Naive thymus-derived CD4-positive, alpha-beta T cell (primary cell): ENCODE measurements at regions not wholly inside any gene's neighbourhood (a gene's known extent, or its start where the extent isn't known, plus 50 kb on each side); places are given as distances from the start of the nearest gene placed in this dataset.

Experiments used
- ATAC-seq: fragments of 150-1000 bp; cut with Tn5 transposase; 2 replicates; pipeline ENCODE4 v1.10.0; 2021; ENCODE audit warnings: mild to moderate bottlenecking, moderate library complexity
- CTCF ChIA-PET: fragments of 350-600 bp; sonication (Branson Sonifier 250); formaldehyde crosslinking; loops from one replicate; lab custom pipeline; 2021; ENCODE audit warnings: antibody characterized with exemption; lab: Charles Lee
- POLR2A ChIA-PET: fragments of 350-600 bp; sonication (Branson Sonifier 250); formaldehyde crosslinking; loops from one replicate; lab custom pipeline; 2021; ENCODE audit warnings: antibody characterized with exemption, inconsistent platforms; lab: Charles Lee
- DNase-seq, 9 donors: peaks; one replicate each; pipeline versions ENCODE4 v3.0.0 to v3.0.0-alpha.2; 2020 to 2022; ENCODE audit warnings: mixed read lengths in 1 of 9
- H3K27ac ChIP-seq: one replicate; pipeline ENCODE4 v1.7.0; 2013; ENCODE audit warnings: mild to moderate bottlenecking, low read depth, low read length, moderate library complexity
- H3K27me3 ChIP-seq, 2 donors: one replicate each; pipeline ENCODE4 v1.7.0; 2013; ENCODE audit warnings: low read length in 2 of 2, mild to moderate bottlenecking in 2 of 2, moderate library complexity in 2 of 2; ENCODE audit not compliant: control insufficient read depth in 2 of 2, insufficient read depth in 2 of 2
- H3K36me3 ChIP-seq, 3 experiments: 1 replicate in 2 of 3; 2 replicates in 1 of 3; pipeline ENCODE4 v1.7.0; 2013; ENCODE audit warnings: low read length in 3 of 3, mild to moderate bottlenecking in 3 of 3, moderate library complexity in 1 of 3; ENCODE audit not compliant: insufficient read depth in 3 of 3, control insufficient read depth in 2 of 3
- H3K4me1 ChIP-seq, 2 donors: one replicate each; pipeline ENCODE4 v1.7.0; 2013; ENCODE audit warnings: low read length in 2 of 2, mild to moderate bottlenecking in 2 of 2, moderate library complexity in 1 of 2; ENCODE audit not compliant: control insufficient read depth in 2 of 2, insufficient read depth in 2 of 2
- H3K4me3 ChIP-seq: 2 replicates; pipeline ENCODE4 v1.7.0; 2013; ENCODE audit warnings: mild to moderate bottlenecking, low read length
- H3K9me3 ChIP-seq, 3 experiments: 1 replicate in 2 of 3; 2 replicates in 1 of 3; pipeline ENCODE4 v1.7.0; 2013; ENCODE audit warnings: low read length in 3 of 3; ENCODE audit not compliant: control insufficient read depth in 2 of 3
- H3K27ac Mint-ChIP-seq, 9 donors: one replicate each; pipeline ENCODE4 v1.8.0; 2020 to 2022; ENCODE audit warnings: mixed read lengths in 9 of 9, mild to moderate bottlenecking in 8 of 9, moderate library complexity in 5 of 9, inconsistent platforms in 2 of 9
- H3K27me3 Mint-ChIP-seq, 5 donors: one replicate each; pipeline ENCODE4 v1.8.0; 2021 to 2022; ENCODE audit warnings: mixed read lengths in 5 of 5, mild to moderate bottlenecking in 1 of 5
- H3K36me3 Mint-ChIP-seq, 5 donors: one replicate each; pipeline ENCODE4 v1.8.0; 2020 to 2022; ENCODE audit warnings: mixed read lengths in 5 of 5, mild to moderate bottlenecking in 3 of 5, inconsistent platforms in 1 of 5
- H3K4me1 Mint-ChIP-seq, 7 donors: one replicate each; pipeline ENCODE4 v1.8.0; 2020 to 2022; ENCODE audit warnings: mixed read lengths in 7 of 7, mild to moderate bottlenecking in 3 of 7, inconsistent platforms in 1 of 7
- H3K4me3 Mint-ChIP-seq, 10 donors: one replicate each; pipeline ENCODE4 v1.8.0; 2020 to 2022; ENCODE audit warnings: mild to moderate bottlenecking in 10 of 10, mixed read lengths in 10 of 10, moderate library complexity in 6 of 10, inconsistent platforms in 2 of 10
- H3K9me3 Mint-ChIP-seq, 11 donors: one replicate each; pipeline ENCODE4 v1.8.0; 2020 to 2022; ENCODE audit warnings: mixed read lengths in 11 of 11, mild to moderate bottlenecking in 4 of 11, inconsistent platforms in 1 of 11, moderate library complexity in 1 of 11
- intact Hi-C, 2 donors: fragments of 100-400 bp; cut with micrococcal nuclease; formaldehyde crosslinking; loops; one replicate each; pipeline ENCODE4 v1.15.1; 2023

DNA sequence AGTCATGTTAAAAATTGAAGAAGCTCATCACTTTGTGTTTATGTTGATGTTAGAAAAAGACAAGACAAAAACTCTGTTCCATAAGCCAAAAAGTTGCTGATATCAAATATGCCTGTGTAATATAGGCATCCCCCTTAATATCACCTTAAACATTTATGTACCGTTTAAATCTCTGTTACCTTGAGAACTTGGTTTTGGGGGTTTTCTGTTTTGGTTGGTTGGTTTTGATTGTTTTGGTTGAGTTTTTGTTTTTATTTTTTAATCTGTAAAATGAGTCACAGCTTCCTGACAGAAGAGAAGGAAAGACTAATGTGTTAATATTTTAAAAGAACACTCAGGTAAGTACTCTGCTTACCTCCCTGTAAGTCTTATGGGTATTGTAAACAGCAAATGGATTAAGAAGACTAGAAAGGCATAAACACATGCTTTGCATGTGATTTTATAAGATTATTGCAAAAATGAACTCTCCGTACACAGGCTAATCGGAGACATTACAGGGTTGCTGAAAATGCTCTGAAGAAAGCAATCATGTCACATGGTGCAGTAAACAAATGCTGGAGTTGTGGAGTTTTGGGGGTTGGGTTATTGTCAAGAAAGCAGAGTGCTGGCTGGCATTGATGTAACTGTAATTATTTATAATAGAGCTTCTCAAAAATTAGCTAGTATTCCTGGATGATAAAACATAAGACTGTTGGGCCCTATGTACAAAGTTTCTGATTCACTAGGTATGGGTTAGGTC, 69.5 kb upstream of the MBNL1 start:
- Histone ChIP-seq H3K27me3 (no peaks in the 10 kb centered on the region), H3K4me3 (peak overlapping the region; percentile 50), H3K9me3 (no peaks in the 10 kb centered on the region), H3K27ac (peak overlapping the region; percentile 84), H3K36me3 (no peaks in the 10 kb centered on the region), H3K4me1 (peaks cover 30 to 58% of the 10 kb centered on the region in 2 donors)
- ChIA-PET POLR2A (interaction anchor here (0.8 to 16.2 kb wide), 14 partner anchors 10 to 78 kb away, joined by 3 to 198 read pairs (median 14); partner anchors contain the start of gene MBNL1), CTCF (interaction anchor here (0.6 to 1.5 kb wide), 10 partner anchors 8 to 75 kb away, joined by 3 to 7 read pairs (median 3); no protein-coding TSS in a partner anchor)
- Mint-ChIP-seq H3K4me1 (peaks cover 43 to 84% (median 71%) of the 10 kb centered on the region in 7 donors), H3K9me3 (no peaks in the 10 kb centered on the region), H3K27ac (peak overlapping the region; percentile 90 to 100 (median 94)), H3K27me3 (no peaks in the 10 kb centered on the region), H3K36me3 (peaks cover 0 to 8% (median 0%) of the 10 kb centered on the region in 5 donors), H3K4me3 (peak overlapping the region; percentile 63 to 89 (median 84))
- ATAC-seq, result peak; percentile 58
- intact Hi-C loops, result loop anchor here (1.0 to 5.0 kb wide), 5 partner anchors 58 to 1597 kb away; partner anchors contain the start of genes GPR171 (in 1 of the 2), MBNL1 (in 1 of the 2), SELENOT (in 1 of the 2) and SIAH2 (in 1 of the 2)
- peak in 2 of 9 donors; percentile 37 for DNase-seq

DNA sequence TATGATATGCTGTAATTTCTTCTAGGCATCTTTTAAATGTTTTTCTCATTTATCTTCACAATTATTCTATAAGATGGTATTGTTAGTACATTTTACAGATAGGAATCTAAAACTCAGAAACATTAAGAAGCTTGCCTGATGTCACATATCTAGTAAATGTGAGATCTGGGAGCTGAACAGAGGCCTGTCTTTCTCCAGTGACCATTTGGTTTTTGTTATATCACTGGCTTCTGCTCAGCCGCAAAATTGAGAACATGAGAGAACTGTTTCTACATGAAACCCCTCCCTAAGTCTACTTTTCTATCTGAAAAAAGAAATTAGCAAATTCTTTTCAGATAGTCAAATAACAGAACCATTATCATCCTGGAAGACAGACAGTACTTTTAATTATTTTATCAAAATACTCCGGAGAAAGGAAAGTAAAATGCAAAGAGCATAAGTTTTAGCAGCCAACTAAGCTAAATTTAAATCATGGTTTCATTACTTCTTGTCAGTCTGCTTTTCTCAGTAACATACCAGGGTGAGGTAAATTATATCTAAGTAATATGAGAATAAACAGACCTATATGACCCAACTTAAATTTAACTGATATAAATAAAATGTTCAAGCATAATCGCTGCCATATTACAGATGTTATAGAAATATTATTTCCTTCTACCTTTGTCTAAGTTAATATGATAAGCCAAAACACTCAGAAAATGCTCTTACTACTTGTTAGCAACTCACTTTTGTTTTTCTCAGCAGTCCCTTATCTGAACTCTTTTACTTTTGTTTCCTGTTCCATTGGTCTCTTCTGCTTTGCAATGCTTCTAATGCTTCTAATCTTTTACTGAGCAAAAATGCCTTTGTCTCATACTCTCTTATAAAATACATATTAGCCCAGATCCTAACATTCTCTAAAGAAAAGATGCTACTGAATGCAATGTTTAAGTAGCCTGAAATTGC, 68.0 kb upstream of the MBNL1 start:
- intact Hi-C loops, result loop anchor here (1.0 kb wide), 3 partner anchors 7 to 69 kb away; no protein-coding TSS in a partner anchor
- peak overlapping the region; percentile 65 to 88 (median 83) for H3K4me3 Mint-ChIP-seq
- peak overlapping the region; percentile 50 for H3K4me3 ChIP-seq
- H3K27ac ChIP-seq, result peak overlapping the region; percentile 84
- POLR2A ChIA-PET, result interaction anchor here (0.7 to 16.2 kb wide), 16 partner anchors 8 to 1438 kb away, joined by 3 to 198 read pairs (median 14); partner anchors contain the start of genes MBNL1 and SIAH2
- ATAC-seq (peak; percentile 37), DNase-seq (peak in 5 of 9 donors; percentile 34 to 53 (median 46))
- H3K27me3 Mint-ChIP-seq, result no peaks in the 10 kb centered on the region
- H3K9me3 ChIP-seq, result no peaks in the 10 kb centered on the region
- H3K4me1 Mint-ChIP-seq, result peaks cover 40 to 84% (median 70%) of the 10 kb centered on the region in 7 donors
- no peaks in the 10 kb centered on the region for H3K9me3 Mint-ChIP-seq
- peak overlapping the region; percentile 90 to 100 (median 94) for H3K27ac Mint-ChIP-seq
- CTCF ChIA-PET, result interaction anchor here (0.6 to 1.6 kb wide), 4 partner anchors 17 to 111 kb away, joined by 3 to 7 read pairs (median 3); partner anchors contain the start of gene MBNL1
- H3K4me1 ChIP-seq, result peaks cover 27 to 54% of the 10 kb centered on the region in 2 donors
- H3K27me3 ChIP-seq, result no peaks in the 10 kb centered on the region
- H3K36me3 ChIP-seq, result no peaks in the 10 kb centered on the region
- H3K36me3 Mint-ChIP-seq, result peaks cover 0 to 7% (median 0%) of the 10 kb centered on the region in 5 donors

DNA sequence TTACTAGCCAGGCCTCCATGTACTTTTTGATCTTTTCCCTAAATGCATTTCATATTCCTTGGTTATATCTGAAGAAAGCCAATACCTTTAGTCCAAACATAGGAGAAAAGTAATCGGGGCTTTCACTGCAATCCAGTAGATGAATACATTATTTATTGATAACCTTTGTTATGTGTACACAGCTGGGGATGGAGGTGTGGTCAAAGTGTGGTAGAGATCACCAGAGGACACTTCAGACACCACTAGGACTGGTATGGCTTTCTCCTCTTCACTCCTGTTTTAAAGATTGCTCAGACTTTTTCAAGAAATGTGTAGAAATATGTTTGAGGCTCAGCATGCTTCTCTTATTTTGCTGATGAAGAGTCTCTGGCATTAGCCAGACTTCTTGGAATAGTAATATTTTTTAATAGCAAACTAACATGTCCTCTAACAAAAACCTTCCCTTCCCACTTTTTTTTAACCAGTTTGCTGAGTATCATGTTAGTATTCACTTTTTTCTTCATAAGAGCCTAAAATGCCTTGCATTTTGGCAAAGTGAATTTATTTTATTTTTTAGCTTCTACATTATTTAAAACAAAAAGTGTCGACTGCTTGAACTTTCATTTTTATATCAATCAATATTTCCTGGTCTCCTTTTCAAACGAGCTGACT, 65.6 kb upstream of the MBNL1 start:
- peak overlapping the region; percentile 84 for H3K27ac ChIP-seq
- ATAC-seq (no peak), DNase-seq (no peak)
- peaks cover 0 to 17% (median 0%) of the 10 kb centered on the region in 5 donors for H3K36me3 Mint-ChIP-seq
- ChIA-PET CTCF (interaction anchor here (1.0 to 2.3 kb wide), 7 partner anchors 10 to 65 kb away, joined by 3 to 8 read pairs (median 6); partner anchors contain the start of gene MBNL1), POLR2A (interaction anchor here (0.6 to 16.2 kb wide), 15 partner anchors 10 to 1003 kb away, joined by 3 to 198 read pairs (median 26); partner anchors contain the start of gene MBNL1)
- peak overlapping the region; percentile 65 for H3K4me3 ChIP-seq
- H3K4me1 ChIP-seq, result peaks cover 41% of the 10 kb centered on the region in 2 donors
- H3K36me3 ChIP-seq, result no peaks in the 10 kb centered on the region
- H3K9me3 Mint-ChIP-seq, result peaks cover 0 to 15% (median 0%) of the 10 kb centered on the region in 11 donors
- peak overlapping the region; percentile 88 to 100 (median 95) for H3K27ac Mint-ChIP-seq
- no peaks in the 10 kb centered on the region for H3K27me3 ChIP-seq
- H3K4me1 Mint-ChIP-seq, result peaks cover 41 to 84% (median 70%) of the 10 kb centered on the region in 7 donors
- H3K4me3 Mint-ChIP-seq, result peak overlapping the region; percentile 83 to 98 (median 91)
- H3K27me3 Mint-ChIP-seq, result no peaks in the 10 kb centered on the region
- intact Hi-C loops, result loop anchor here (1.0 kb wide), 3 partner anchors 10 to 40 kb away; no protein-coding TSS in a partner anchor
- no peaks in the 10 kb centered on the region for H3K9me3 ChIP-seq

DNA sequence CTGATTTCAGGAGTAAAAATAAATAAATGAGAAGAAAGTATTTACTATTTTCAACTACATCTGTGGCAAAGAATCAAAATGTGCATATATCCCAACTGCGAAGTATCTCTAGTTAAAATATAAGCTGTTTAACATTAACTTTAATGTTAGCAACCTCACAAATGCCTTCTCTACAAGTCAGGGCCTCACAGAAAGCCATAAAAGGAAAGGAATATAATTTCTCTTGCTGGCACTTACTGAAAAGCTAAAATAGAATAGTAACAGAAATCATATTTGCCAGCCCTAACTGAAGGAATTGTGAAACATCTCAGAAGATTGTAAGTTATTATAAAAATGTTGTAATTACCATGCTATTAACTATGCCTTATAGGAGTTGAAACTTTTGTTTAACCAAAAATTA, 65.1 kb upstream of the MBNL1 start:
- Histone ChIP-seq H3K27me3 (no peaks in the 10 kb centered on the region), H3K27ac (peak overlapping the region; percentile 84), H3K4me3 (peak overlapping the region; percentile 65), H3K36me3 (no peaks in the 10 kb centered on the region), H3K9me3 (no peaks in the 10 kb centered on the region), H3K4me1 (peaks cover 37 to 44% of the 10 kb centered on the region in 2 donors)
- intact Hi-C loops, result loop anchor here (1.0 to 2.0 kb wide), 3 partner anchors 15 to 40 kb away; no protein-coding TSS in a partner anchor
- Mint-ChIP-seq H3K27ac (peak overlapping the region; percentile 88 to 100 (median 95)), H3K9me3 (peaks cover 0 to 15% (median 0%) of the 10 kb centered on the region in 11 donors), H3K27me3 (no peaks in the 10 kb centered on the region), H3K4me1 (peaks cover 45 to 84% (median 71%) of the 10 kb centered on the region in 7 donors), H3K36me3 (peaks cover 0 to 21% (median 0%) of the 10 kb centered on the region in 5 donors), H3K4me3 (peak overlapping the region; percentile 83 to 98 (median 91))
- CTCF ChIA-PET, result interaction anchor here (1.0 to 2.3 kb wide), 6 partner anchors 10 to 65 kb away, joined by 3 to 8 read pairs (median 5); partner anchors contain the start of gene MBNL1
- ATAC-seq (no peak), DNase-seq (no peak)
- POLR2A ChIA-PET, result interaction anchor here (0.6 to 16.2 kb wide), 17 partner anchors 9 to 1003 kb away, joined by 3 to 198 read pairs (median 22); partner anchors contain the start of gene MBNL1

DNA sequence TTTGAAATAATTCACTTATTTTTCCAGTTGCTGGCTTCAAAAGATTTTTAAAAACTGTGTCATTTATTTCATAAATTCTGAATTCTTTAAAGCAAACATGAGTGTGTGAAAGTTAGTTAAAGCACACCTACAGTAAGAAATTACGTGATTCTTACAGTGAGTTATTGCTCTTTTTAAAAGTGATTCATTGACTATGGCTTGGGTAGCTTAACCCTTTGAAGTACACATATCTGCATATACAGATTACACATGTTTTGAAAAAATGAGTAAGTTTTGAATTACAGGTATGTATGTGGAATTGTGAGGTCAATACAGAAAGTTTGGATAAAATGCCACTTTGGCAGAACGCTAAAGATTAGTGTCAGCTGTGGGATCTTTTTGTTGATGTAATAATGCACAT, 64.5 kb upstream of the MBNL1 start:
- no peaks in the 10 kb centered on the region for H3K27me3 Mint-ChIP-seq
- H3K36me3 Mint-ChIP-seq, result peaks cover 0 to 24% (median 0%) of the 10 kb centered on the region in 5 donors
- Histone ChIP-seq H3K27ac (peak overlapping the region; percentile 84), H3K9me3 (no peaks in the 10 kb centered on the region), H3K36me3 (no peaks in the 10 kb centered on the region), H3K27me3 (no peaks in the 10 kb centered on the region), H3K4me3 (peak overlapping the region; percentile 65), H3K4me1 (peaks cover 39 to 49% of the 10 kb centered on the region in 2 donors)
- POLR2A ChIA-PET, result interaction anchor here (0.6 to 16.2 kb wide), 16 partner anchors 9 to 120 kb away, joined by 3 to 198 read pairs (median 24); partner anchors contain the start of gene MBNL1
- DNase-seq (no peak), ATAC-seq (peak; percentile 34)
- H3K4me1 Mint-ChIP-seq, result peaks cover 48 to 84% (median 71%) of the 10 kb centered on the region in 7 donors
- peak overlapping the region; percentile 71 to 98 (median 91) for H3K4me3 Mint-ChIP-seq
- CTCF ChIA-PET, result interaction anchor here (0.6 to 2.3 kb wide), 11 partner anchors 12 to 239 kb away, joined by 3 to 8 read pairs (median 4); partner anchors contain the start of gene MBNL1
- H3K27ac Mint-ChIP-seq, result peak overlapping the region; percentile 86 to 100 (median 94)
- H3K9me3 Mint-ChIP-seq, result peaks cover 0 to 15% (median 0%) of the 10 kb centered on the region in 11 donors
- intact Hi-C loops, result loop anchor here (2.0 kb wide), 1 partner anchor 15 kb away; no protein-coding TSS in a partner anchor
